SK-N-SH treated with all-trans-retinoic acid at 6 μM for 48 hours (cell line): ENCODE measurements at regions not wholly inside any gene's neighbourhood (a gene's known extent, or its start where the extent isn't known, plus 50 kb on each side); places are given as distances from the start of the nearest gene placed in this dataset.

ENCODE experiments used
- CREB5 ChIP-seq: fragments of 250-450 bp; sonication (Bioruptor Pico); IDR thresholded peaks from 2 replicates; pipeline ENCODE4 v1.5.1; 2020; ENCODE audit warnings: low read depth, mild to moderate bottlenecking, moderate library complexity
- ISL1 ChIP-seq: fragments of 250-450 bp; sonication (Bioruptor Pico); IDR thresholded peaks from 2 replicates; pipeline ENCODE4 v2.1.2; 2022; ENCODE audit warnings: mild to moderate bottlenecking, moderate library complexity
- PATZ1 ChIP-seq: fragments of 250-450 bp; sonication (Bioruptor Pico); IDR thresholded peaks from 2 replicates; pipeline ENCODE4 v1.8.0; 2020; ENCODE audit warnings: mild to moderate bottlenecking, moderate library complexity, borderline replicate concordance
- RARB ChIP-seq: fragments of 250-450 bp; sonication (Bioruptor Pico); IDR thresholded peaks from 2 replicates; pipeline ENCODE4 v1.8.0; 2021; ENCODE audit warnings: mild to moderate bottlenecking, moderate library complexity
- SNAI2 ChIP-seq: fragments of 250-450 bp; sonication (Bioruptor Pico); IDR thresholded peaks from 2 replicates; pipeline ENCODE4 v1.5.0; 2020; ENCODE audit warnings: mild to moderate bottlenecking, moderate library complexity
- ZC3H10 ChIP-seq: fragments of 250-450 bp; sonication (Bioruptor Pico); IDR thresholded peaks from 2 replicates; pipeline ENCODE4 v1.5.1; 2021; ENCODE audit warnings: mild to moderate bottlenecking, moderate library complexity
- ZFP30 ChIP-seq: fragments of 450-650 bp; formaldehyde crosslinking; IDR thresholded peaks from 2 replicates; pipeline ENCODE4 v1.5.0; 2022; ENCODE audit warnings: mild to moderate bottlenecking, moderate library complexity
- ZNF565 ChIP-seq: fragments of 450-650 bp; formaldehyde crosslinking; conservative IDR thresholded peaks from 2 replicates; pipeline ENCODE4 v1.5.0; 2020; ENCODE audit warnings: low read depth, mild to moderate bottlenecking, moderate library complexity
- ZNF8 ChIP-seq: fragments of 450-650 bp; formaldehyde crosslinking; IDR thresholded peaks from 2 replicates; pipeline ENCODE4 v1.5.0; 2020; ENCODE audit warnings: mild to moderate bottlenecking, moderate library complexity

GRCh38 chr7:47669178-47669891, 87.4 kb upstream of the TNS3 start:
- TF ChIP-seq ZFP30 (CRISPR knock-in tag) (no peak), SNAI2 (no peak), PATZ1 (CRISPR knock-in tag) (no peak), ZNF565 (CRISPR knock-in tag) (no peak), RARB (CRISPR knock-in tag) (no peak), CREB5 (CRISPR knock-in tag) (no peak), ZC3H10 (CRISPR knock-in tag) (no peak), ZNF8 (CRISPR knock-in tag) (no peak), ISL1 (no peak)
